ENCODE measurements at regions not wholly inside any gene's neighbourhood (a gene's known extent, or its start where the extent isn't known, plus 50 kb on each side); places are given as distances from the start of the nearest gene placed in this dataset.
"Not testable (repeated sequence)": the region's sequence is repeated elsewhere in the genome, so short reads cannot be mapped to it uniquely, and the experiment has no call there.

DNA sequence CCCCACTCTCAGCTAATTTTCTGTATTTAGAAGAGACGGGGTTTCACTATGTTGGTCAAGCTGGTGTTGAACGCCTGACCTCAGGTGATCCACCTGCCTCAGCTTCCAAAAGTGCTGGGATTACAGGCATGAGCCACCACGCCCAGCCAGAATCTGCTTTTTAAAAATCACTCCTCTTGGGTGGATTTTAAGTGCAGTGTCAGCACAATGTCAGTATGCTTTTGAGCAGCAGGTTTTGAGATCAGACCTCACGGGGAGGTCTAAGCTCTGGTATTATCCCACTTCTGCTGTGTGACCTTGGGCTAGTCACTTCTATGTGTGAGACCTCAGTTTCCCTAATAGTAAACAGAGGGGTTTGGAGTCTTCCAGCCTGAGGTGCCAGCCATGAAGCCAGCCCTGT, 51.8 kb upstream of the GSC start:
- no peak for DNase-seq

DNA sequence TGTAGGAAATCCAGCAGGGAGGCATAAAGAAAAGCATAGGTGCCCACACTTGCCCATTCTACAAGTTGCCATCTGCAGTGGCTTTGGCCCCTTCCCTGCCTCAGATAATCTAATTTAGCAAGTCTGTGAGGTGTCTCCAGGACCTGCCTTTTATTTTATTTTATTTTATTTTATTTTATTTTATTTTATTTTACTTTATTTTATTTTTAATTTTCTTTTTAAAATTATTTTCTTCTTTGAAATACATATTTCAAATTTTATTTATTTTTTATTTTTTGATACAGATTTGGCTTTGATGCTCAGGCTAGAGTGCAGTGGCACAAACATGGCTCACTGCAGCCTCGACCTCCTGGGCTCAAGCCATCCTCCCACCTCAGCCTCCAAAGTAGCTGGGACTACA, 51.0 kb upstream of the GSC start:
- not testable (repeated sequence) for DNase-seq
